GM23338 (cell line): ENCODE measurements at regions not wholly inside any gene's neighbourhood (a gene's known extent, or its start where the extent isn't known, plus 50 kb on each side); places are given as distances from the start of the nearest gene placed in this dataset.
"Not testable (repeated sequence)": the region's sequence is repeated elsewhere in the genome, so short reads cannot be mapped to it uniquely, and the experiment has no call there.

Experiments used
- ATAC-seq: fragments of 200-7000 bp; cut with Tn5 transposase; 3 replicates; pipeline ENCODE4 v1.9.1; 2020
- DNase-seq: peaks from one replicate; pipeline ENCODE4 v3.0.0-alpha.2; 2015; ENCODE audit warnings: low spot score
- H2AFZ ChIP-seq: fragments of 200-600 bp; sonication (generic); 2 replicates; pipeline ENCODE4 v1.8.0; 2016; ENCODE audit warnings: antibody characterized with exemption, mild to moderate bottlenecking, moderate library complexity
- H3F3A ChIP-seq: fragments of 200-600 bp; sonication (generic); replicated peaks from 2 replicates; pipeline ENCODE4 v1.8.0; 2017; ENCODE audit warnings: antibody characterized with exemption, mixed run types, low read depth
- H3K27ac ChIP-seq: fragments of 200-600 bp; sonication (generic); 2 replicates; pipeline ENCODE4 v1.6.1; 2016; ENCODE audit warnings: low read depth
- H3K27me3 ChIP-seq: fragments of 200-600 bp; sonication (generic); 2 replicates; pipeline ENCODE4 v1.8.0; 2016; ENCODE audit warnings: mild to moderate bottlenecking, mixed run types, moderate library complexity; ENCODE audit not compliant: insufficient read depth
- H3K36me3 ChIP-seq: fragments of 200-600 bp; sonication (generic); 2 replicates; pipeline ENCODE4 v1.8.0; 2016; ENCODE audit warnings: mild to moderate bottlenecking; ENCODE audit not compliant: insufficient read depth
- H3K4me1 ChIP-seq: fragments of 200-600 bp; sonication (generic); 2 replicates; pipeline ENCODE4 v1.8.0; 2016; ENCODE audit warnings: mild to moderate bottlenecking, moderate library complexity; ENCODE audit not compliant: insufficient read depth
- H3K4me2 ChIP-seq: fragments of 200-600 bp; sonication (generic); 2 replicates; pipeline ENCODE4 v1.7.1; 2017; ENCODE audit warnings: mixed run types
- H3K4me3 ChIP-seq: fragments of 200-600 bp; sonication (generic); 2 replicates; pipeline ENCODE4 v1.6.1; 2016; ENCODE audit warnings: mixed run types
- H3K79me2 ChIP-seq: fragments of 200-600 bp; sonication (generic); replicated peaks from 2 replicates; pipeline ENCODE4 v1.8.0; 2017; ENCODE audit warnings: mild to moderate bottlenecking; ENCODE audit not compliant: insufficient read depth
- H3K9me2 ChIP-seq: fragments of 200-600 bp; sonication (generic); 2 replicates; pipeline ENCODE4 v1.8.0; 2017; ENCODE audit not compliant: insufficient read depth
- H4K20me1 ChIP-seq: fragments of 200-600 bp; sonication (generic); replicated peaks from 2 replicates; pipeline ENCODE4 v1.8.0; 2017; ENCODE audit warnings: mild to moderate bottlenecking; ENCODE audit not compliant: insufficient read depth
- H3K27ac Mint-ChIP-seq: 2 replicates; pipeline ENCODE4 v1.8.0; 2020; ENCODE audit warnings: inconsistent platforms, mild to moderate bottlenecking, moderate library complexity, mixed read lengths
- H3K27me3 Mint-ChIP-seq: 3 replicates; pipeline ENCODE4 v1.8.0; 2022; ENCODE audit warnings: low read depth, mild to moderate bottlenecking, moderate library complexity, mixed read lengths, inconsistent platforms; ENCODE audit not compliant: insufficient read depth, poor library complexity
- H3K36me3 Mint-ChIP-seq: 3 replicates; pipeline ENCODE4 v1.8.0; 2021; ENCODE audit warnings: low read depth, mild to moderate bottlenecking, inconsistent platforms, moderate library complexity, mixed read lengths
- H3K4me1 Mint-ChIP-seq: 3 replicates; pipeline ENCODE4 v1.8.0; 2020; ENCODE audit warnings: mild to moderate bottlenecking, inconsistent platforms, mixed read lengths
- H3K4me3 Mint-ChIP-seq: 3 replicates; pipeline ENCODE4 v1.8.0; 2021; ENCODE audit warnings: moderate library complexity, mild to moderate bottlenecking, inconsistent platforms, mixed read lengths
- H3K9me3 Mint-ChIP-seq: 3 replicates; pipeline ENCODE4 v1.8.0; 2020; ENCODE audit warnings: moderate library complexity, mild to moderate bottlenecking, inconsistent platforms, mixed read lengths

DNA sequence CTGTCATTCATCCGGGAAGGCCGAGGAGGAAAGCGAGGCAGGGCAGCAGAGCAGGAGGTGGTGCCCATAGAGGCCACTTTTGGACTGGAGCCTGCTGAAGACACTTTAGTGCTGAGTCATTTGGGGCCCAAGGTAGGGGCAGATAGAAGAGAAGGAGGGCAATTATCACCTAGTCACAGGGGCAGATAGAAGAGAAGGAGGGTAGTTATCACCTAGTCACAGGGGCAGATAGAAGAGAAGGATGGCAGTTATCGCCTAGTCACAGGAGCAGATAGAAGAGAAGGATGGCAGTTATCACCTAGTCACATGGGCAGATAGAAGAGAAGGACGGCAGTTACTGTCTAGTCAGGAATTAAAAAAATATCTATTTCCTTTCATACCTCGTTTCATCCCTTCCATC lies 1372.6 kb downstream of the FOXD4L5 start:
- DNase-seq, H3K4me1 ChIP-seq, H3K36me3 ChIP-seq, H3K9me2 ChIP-seq, H3K4me2 ChIP-seq, H3K4me3 ChIP-seq, H3K27me3 Mint-ChIP-seq, H3K27ac Mint-ChIP-seq, H2AFZ ChIP-seq, H3K27me3 ChIP-seq, H3K79me2 ChIP-seq, H3K4me3 Mint-ChIP-seq, H3K4me1 Mint-ChIP-seq, H4K20me1 ChIP-seq, ATAC-seq, H3K27ac ChIP-seq, H3F3A ChIP-seq: not testable (repeated sequence)
- H3K9me3 Mint-ChIP-seq, result peaks cover 90% of the 10 kb centered on the region
- peaks cover 24% of the 10 kb centered on the region for H3K36me3 Mint-ChIP-seq

DNA sequence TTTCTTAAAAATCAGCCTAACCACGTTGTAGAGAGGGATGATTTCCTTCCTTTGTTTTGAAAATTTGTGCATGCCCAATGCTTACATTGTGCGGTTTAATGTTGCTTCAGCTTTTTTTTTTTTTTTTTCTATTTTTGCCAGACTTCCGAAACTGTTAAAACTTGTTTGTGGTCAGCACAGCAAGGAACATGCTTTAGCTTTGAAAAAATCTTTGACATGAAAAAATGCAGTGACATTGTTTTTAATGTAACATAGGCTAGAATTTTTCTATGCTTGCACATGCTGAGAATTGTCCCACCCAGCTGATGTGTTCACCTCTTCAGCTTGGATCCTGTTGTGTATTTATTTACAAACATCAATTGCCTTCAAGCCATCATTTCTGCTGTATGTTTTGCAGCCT lies 1375.9 kb downstream of the FOXD4L5 start:
- not testable (repeated sequence) for DNase-seq, H3K27ac ChIP-seq, H3K79me2 ChIP-seq, ATAC-seq, H3K27me3 Mint-ChIP-seq, H3K4me1 ChIP-seq, H3K4me2 ChIP-seq, H3F3A ChIP-seq, H3K9me2 ChIP-seq, H2AFZ ChIP-seq, H3K27ac Mint-ChIP-seq, H3K27me3 ChIP-seq, H4K20me1 ChIP-seq, H3K4me3 Mint-ChIP-seq, H3K4me3 ChIP-seq, H3K4me1 Mint-ChIP-seq, H3K36me3 ChIP-seq
- Mint-ChIP-seq H3K9me3 (peaks cover 89% of the 10 kb centered on the region), H3K36me3 (peaks cover 30% of the 10 kb centered on the region)

DNA sequence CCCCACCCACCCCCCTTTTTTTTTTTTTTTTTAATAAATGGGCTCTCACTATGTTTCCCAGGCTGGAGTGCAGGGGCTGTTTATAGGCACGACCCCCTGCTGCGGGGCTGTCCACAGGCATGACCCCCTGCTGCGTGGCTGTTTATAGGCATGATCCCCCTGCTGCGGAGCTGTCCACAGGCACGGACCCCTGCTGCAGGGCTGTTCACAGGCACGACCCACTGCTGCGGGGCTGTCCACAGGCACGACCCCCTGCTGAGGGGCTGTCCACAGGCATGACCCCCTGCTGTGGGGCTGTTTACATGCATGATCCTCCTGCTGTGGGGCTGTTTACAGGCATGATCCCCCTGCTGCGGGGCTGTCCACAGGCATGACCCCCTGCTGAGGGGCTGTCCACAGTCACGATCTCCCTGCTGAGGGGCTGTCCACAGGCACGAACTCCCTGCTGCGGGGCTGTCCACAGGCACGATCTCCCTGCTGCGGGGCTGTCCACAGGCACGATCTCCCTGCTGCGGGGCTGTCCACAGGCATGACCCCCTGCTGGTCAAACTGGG lies 1385.3 kb downstream of the FOXD4L5 start:
- not testable (repeated sequence) for H3K4me3 ChIP-seq, H3K79me2 ChIP-seq, H3K4me3 Mint-ChIP-seq, H3K27me3 ChIP-seq, H3K36me3 ChIP-seq, H3K9me2 ChIP-seq, H3K4me1 Mint-ChIP-seq, H3K4me2 ChIP-seq, H4K20me1 ChIP-seq, H3K27me3 Mint-ChIP-seq, ATAC-seq, H3F3A ChIP-seq, H3K27ac Mint-ChIP-seq, H2AFZ ChIP-seq, H3K4me1 ChIP-seq, DNase-seq, H3K27ac ChIP-seq
- H3K36me3 Mint-ChIP-seq, result peaks cover 16% of the 10 kb centered on the region
- H3K9me3 Mint-ChIP-seq, result peaks cover 86% of the 10 kb centered on the region

DNA sequence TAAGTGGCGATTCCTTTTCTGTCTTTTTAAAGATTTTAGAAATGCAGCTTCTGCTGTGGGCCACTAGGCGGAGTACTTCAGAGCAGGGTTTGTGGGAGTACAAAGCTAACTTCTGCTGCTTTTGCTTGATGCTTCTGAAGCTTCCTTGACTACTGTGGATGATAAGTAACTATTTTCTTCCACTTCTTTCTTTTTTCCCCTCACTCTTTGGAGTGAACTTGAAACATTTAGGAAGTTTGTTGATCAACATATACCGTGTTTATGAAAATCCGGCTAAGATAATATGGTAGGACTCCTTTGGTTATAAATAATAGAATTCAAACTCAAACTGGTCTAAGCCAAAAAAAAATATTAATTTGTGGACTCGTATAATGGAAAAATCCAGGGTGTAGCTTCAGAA lies 1403.6 kb downstream of the FOXD4L5 start:
- H3K4me1 ChIP-seq, H3K27me3 Mint-ChIP-seq, H3K4me1 Mint-ChIP-seq, H3K36me3 Mint-ChIP-seq, ATAC-seq, H3F3A ChIP-seq, H3K27ac Mint-ChIP-seq, H3K4me2 ChIP-seq, H4K20me1 ChIP-seq, DNase-seq, H3K4me3 ChIP-seq, H3K9me2 ChIP-seq, H3K79me2 ChIP-seq, H3K4me3 Mint-ChIP-seq, H3K27ac ChIP-seq, H3K36me3 ChIP-seq, H2AFZ ChIP-seq: not testable (repeated sequence)
- H3K27me3 ChIP-seq, result peaks cover 11% of the 10 kb centered on the region; the same call in 1 of the 2 replicates
- peaks cover 49% of the 10 kb centered on the region for H3K9me3 Mint-ChIP-seq

DNA sequence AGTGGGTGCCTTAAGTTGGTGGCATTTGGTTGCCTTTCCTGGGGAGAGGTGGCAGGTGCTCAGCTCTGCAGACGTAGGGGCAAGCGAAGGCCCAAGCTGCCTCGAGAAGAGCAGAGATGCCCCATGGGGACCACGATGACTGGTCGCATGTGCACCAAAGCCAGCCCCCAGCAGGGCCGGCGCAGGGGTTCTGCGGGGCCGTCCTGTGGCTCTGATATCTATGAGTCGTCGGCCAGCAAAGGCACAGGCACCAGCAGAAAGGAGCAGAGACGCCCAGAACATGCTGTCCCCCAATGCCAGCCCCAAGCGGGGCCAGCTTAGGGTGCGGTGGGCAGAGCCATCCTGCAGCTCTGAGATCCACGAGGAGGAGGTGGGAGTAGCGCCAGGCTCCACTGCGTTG lies 1408.6 kb downstream of the FOXD4L5 start:
- not testable (repeated sequence) for H4K20me1 ChIP-seq, H3K4me1 Mint-ChIP-seq, H3K9me2 ChIP-seq, H3K4me1 ChIP-seq, H3K27ac ChIP-seq, H3K4me3 Mint-ChIP-seq, H3K36me3 Mint-ChIP-seq, DNase-seq, H3K4me2 ChIP-seq, H3F3A ChIP-seq, ATAC-seq, H3K4me3 ChIP-seq, H2AFZ ChIP-seq, H3K36me3 ChIP-seq, H3K27me3 Mint-ChIP-seq, H3K79me2 ChIP-seq, H3K27ac Mint-ChIP-seq, H3K27me3 ChIP-seq
- peaks cover 45% of the 10 kb centered on the region for H3K9me3 Mint-ChIP-seq
